ENCODE measurements at regions not wholly inside any gene's neighbourhood (a gene's known extent, or its start where the extent isn't known, plus 50 kb on each side); places are given as distances from the start of the nearest gene placed in this dataset.

- DNase-seq = no peak
Measured at GRCh38 chr14:54207476-54208462, 189.0 kb upstream of the CDKN3 start.

DNA sequence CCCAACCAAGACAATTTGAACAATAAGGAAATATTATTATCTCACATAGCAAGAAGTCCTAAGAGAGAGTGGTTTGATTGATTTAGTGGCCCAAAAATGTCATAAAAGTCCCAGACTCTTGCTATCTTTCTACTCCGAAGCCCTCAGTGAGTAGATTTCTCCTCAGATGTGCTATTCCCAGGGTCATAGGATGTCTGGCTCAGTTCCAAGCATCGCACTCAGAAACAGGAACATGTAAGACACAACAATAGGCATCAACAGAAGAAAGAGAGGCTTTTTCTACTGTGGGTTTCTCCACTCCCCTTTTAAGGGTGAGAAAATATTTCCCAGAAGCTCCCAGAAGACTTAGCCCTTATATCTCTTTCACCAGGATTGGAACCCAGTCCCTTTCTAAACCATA, 188.1 kb upstream of the CDKN3 start:
- DNase-seq = no peak

- DNase-seq = no peak
Measured at GRCh38 chr14:54209511-54210250, 187.1 kb upstream of the CDKN3 start.

GRCh38 chr14:54211551-54212308, 185.1 kb upstream of the CDKN3 start:
- no peak for DNase-seq

DNA sequence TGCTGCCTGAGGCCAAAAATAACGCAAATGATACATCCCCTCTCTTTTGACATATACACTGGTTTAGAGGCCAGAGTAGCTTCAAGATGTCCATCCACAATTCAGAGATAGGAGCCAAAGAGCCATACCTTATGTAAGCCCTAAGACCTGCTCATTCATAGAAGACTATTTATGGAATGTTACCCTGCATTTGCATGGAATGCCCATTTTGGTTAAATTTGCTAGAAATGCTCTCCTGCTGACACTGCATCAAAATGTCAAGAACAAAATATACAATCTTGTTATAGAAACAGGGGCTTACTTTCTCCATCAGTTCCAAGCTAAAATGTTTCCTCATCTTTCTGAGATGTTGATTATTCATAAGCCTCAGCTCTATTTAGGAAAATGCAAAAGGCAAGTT, 183.3 kb upstream of the CDKN3 start:
- DNase-seq = no peak

DNA sequence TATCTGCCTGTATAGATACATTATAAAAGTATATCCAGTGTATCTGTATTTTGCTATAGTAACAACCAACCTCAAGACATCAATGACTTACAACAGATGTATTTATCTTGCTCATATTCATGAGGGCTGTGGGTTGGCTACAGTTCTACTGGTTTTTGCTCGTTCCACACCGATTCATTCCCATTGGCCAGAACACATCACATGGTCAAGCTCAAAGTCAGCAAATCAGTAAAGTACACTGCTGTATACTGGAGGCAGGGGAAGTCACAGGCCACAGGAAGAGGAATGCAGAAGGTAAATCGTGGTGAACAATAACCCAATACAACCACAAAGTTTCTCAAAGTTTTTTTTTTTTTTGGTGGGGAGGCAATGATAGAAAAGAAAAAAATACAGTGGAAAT, 180.0 kb upstream of the CDKN3 start:
- no peak for DNase-seq

DNA sequence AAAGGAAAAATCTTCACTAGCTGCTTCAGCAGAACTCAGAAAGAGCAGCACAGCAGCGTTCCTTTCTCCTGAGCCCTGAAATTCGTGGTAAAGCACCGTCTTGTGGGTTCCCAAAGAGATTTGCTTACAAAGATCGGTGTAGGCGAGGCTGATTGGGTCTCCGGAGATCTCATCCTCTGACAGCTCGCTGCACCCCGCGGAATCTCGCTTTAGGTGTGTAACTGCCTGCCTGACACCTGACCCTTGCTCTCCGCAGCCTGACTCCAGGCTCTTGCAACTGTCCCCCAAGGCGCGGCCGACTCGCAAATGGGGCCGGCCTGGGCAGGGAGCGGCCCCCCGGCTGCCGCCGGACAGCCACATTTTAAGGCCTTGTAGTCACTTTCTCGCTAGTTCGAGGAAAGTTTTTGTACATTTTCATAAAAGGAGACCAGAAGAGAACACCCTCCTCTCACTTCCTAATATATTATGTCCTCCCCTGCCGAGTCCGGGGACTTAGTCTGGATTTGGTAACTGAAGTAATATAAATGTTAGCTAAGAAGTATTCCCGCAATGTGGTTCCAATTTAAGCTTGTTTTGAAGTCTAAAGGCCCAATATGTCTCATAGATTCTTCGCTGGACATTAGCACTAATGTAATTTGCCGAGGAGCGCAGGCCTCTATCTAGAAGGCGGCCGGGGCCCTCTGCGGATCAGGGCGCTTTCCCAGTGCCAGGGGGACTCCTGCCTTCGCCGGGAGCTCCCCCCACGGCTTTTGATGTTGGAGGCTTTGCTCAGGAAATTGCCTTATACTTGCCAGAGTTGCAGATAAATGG, 177.3 kb upstream of the CDKN3 start:
- DNase-seq = no peak

DNA sequence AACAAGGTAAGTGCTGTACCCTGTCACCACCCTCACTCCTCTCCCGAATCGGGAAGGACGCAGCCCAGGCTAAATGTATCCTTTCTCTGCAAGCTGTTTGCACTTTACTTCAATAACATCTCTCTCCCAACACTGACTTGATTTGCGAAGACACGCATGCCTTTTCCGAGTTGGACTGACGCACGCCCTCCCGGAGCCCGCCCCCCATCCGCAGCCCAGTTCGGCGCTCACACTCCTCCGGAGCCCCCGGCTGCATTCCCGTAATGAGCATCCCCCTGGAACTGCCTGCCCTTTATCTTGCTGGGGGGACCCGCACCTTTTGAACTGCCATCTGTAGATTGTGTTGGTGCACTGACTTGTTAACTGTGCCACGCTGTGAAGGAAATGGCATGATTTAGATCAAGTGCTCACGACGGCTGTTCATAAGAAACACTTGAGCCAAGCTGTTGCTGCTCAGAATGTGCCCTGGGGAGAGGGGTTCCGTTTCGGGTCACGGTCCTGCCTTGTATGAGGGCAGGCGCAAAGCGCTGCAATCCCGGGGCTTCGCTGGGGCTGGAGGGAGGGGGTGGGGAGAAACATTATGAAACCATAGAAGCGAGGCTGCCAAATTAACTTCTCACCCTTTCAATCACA, 176.6 kb upstream of the CDKN3 start:
- DNase-seq = no peak

- DNase-seq = no peak
Measured at GRCh38 chr14:54220704-54221431, 175.9 kb upstream of the CDKN3 start.

- no peak for DNase-seq
Measured at GRCh38 chr14:54221432-54221803, 175.4 kb upstream of the CDKN3 start.

GRCh38 chr14:54221971-54222370, 174.8 kb upstream of the CDKN3 start:
- no peak for DNase-seq

GRCh38 chr14:54223831-54224402, 172.9 kb upstream of the CDKN3 start:
- no peak for DNase-seq

DNA sequence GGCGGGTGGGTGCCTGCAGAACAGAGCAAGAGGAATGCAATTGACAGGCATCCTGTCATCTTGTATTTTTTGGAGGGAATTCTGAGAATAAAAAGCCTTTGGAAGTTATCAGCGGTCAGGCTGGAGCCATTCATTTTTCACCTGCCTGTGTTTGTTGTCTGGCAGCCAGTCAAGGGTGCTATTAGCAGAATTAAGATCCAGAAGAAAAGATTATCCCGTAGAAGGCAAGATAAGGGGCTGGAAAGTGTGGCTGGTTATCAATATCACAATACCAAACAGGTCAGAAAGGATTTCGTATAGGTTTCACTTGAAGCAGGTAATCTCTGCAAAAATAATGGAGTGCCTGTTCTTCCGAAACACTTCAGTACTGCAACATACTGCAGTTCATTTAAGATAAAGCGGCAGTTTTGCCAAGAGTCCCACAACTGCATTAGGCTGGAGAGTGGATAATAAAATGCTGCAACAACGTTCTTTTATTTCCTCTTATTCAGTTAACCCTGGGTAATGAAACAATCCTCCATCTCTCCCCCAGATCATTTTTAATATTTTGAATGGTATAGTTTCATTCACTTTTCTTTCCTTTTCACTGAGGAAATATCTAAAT, 171.2 kb upstream of the CDKN3 start:
- no peak for DNase-seq

- DNase-seq = no peak
Measured at GRCh38 chr14:54226103-54226502, 170.7 kb upstream of the CDKN3 start.

DNA sequence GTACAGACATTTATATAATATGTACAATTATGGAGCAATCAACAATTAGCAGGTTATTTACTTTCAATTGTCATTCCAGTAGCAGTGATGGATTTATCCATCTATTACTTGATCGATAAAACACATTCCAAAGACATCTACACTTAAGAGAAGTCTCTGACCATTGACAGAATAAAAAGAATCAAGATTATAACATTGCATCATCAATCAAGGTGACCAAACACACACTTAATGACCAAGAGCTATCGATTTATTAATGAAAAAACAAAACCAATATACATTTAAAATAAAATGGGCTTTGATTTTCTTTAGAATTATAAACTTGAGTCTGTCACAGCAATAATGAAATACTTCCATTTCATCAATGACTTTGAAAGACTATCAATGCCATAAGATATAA, 170.2 kb upstream of the CDKN3 start:
- no peak for DNase-seq

- DNase-seq = no peak
Measured at GRCh38 chr14:54229136-54229535, 167.7 kb upstream of the CDKN3 start.

DNA sequence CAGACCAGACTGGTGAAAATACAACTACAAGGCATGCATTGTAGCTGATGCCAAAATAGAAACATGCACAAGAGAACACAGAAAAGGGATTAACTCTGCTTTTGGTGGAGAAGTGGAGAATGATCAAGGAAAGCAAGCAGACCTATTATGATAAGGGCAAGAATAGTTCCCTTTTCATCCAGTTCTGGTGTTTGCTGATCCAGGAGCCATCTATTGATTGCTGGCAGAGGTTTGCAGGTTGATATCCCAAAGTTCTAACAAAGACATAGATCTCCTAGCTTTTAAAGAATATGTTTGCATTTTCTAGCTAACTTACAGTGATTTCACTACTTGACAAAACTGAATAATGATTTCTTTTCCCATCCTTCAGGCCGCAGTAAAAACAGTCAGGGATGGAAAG, 166.2 kb upstream of the CDKN3 start:
- no peak for DNase-seq

DNA sequence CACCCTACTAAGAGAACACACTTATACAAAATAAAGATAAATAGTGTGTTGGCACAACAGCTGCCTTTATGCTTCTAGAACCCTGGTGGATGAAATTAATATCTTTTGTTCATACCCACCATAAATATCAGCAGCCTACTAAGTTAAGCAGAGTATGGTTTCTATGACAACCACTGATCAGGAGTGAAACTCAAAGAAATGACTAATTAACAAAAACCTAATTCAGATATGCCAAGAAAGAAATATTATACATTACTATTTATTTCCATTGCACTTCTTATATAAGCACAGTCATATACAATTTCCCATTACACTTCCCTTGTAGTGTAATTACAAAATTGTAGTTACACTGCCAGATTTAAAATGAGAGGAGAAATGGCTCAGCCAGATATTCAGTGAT, 164.1 kb upstream of the CDKN3 start:
- DNase-seq = no peak

GRCh38 chr14:54241517-54241916, 155.3 kb upstream of the CDKN3 start:
- no peak for DNase-seq
